ENCODE measurements at regions not wholly inside any gene's neighbourhood (a gene's known extent, or its start where the extent isn't known, plus 50 kb on each side); places are given as distances from the start of the nearest gene placed in this dataset.

DNA sequence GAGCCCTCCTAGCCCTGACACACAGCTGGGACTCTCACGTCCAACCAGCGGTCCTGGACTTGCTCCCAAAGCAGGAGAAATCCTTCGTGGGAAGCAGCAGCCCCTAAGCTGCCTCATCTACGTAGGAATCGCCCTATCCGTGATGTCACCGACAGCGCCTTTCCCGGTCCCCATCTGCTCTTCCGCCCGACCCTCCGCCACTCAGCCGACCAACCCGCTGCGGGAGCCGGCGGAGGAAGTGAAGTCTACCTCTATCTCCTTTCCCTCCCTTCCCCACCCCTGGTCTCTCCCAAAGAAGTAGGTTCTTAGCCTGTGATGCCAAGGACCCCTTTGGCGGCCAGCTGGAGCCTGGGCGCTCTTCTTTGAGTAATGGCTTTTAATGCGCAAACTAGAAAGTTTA, 272.1 kb downstream of the FAM72C start:
- Histone ChIP-seq H3K9me2 (replicated peaks; ENCODE audit: low read depth, low read length) (no peaks in the 10 kb centered on the region), H3K27me3 (ENCODE audit: insufficient read depth, low read length, poor library complexity, severe bottlenecking) (no peaks in the 10 kb centered on the region), H4K20me1 (ENCODE audit: insufficient read depth, low read length, poor library complexity, severe bottlenecking) (no peaks in the 10 kb centered on the region), H2AFZ (ENCODE audit: low read length) (no peak overlapping the region), H3K9me3 (ENCODE audit: insufficient read depth, low read depth, low read length) (peaks cover 2% of the 10 kb centered on the region; the same call in 1 of the 2 replicates), H3F3A (ENCODE audit: low read depth) (no peaks in the 10 kb centered on the region), H3K79me2 (ENCODE audit: insufficient read depth, low read length) (no peaks in the 10 kb centered on the region), H3K4me2 (ENCODE audit: low read depth, low read length, poor library complexity, severe bottlenecking) (no peak overlapping the region), H3K4me1 (ENCODE audit: insufficient read depth, low read length, poor library complexity, severe bottlenecking) (no peaks in the 10 kb centered on the region), H3K36me3 (ENCODE audit: insufficient read depth, low read length) (no peaks in the 10 kb centered on the region), H3K4me3 (ENCODE audit: low read length, poor library complexity, severe bottlenecking) (no peak overlapping the region), H3K9ac (ENCODE audit: low read depth, low read length, poor library complexity, severe bottlenecking) (no peak overlapping the region)
- TF ChIP-seq, protein P1, sequence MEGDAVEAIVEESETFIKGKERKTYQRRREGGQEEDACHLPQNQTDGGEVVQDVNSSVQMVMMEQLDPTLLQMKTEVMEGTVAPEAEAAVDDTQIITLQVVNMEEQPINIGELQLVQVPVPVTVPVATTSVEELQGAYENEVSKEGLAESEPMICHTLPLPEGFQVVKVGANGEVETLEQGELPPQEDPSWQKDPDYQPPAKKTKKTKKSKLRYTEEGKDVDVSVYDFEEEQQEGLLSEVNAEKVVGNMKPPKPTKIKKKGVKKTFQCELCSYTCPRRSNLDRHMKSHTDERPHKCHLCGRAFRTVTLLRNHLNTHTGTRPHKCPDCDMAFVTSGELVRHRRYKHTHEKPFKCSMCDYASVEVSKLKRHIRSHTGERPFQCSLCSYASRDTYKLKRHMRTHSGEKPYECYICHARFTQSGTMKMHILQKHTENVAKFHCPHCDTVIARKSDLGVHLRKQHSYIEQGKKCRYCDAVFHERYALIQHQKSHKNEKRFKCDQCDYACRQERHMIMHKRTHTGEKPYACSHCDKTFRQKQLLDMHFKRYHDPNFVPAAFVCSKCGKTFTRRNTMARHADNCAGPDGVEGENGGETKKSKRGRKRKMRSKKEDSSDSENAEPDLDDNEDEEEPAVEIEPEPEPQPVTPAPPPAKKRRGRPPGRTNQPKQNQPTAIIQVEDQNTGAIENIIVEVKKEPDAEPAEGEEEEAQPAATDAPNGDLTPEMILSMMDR (conservative IDR thresholded peaks at IDR 0.05; ENCODE audit: low read length): no peak
- no peak for TF ChIP-seq EZH2phosphoT487 (IDR thresholded peaks at IDR 0.05; ENCODE audit: borderline replicate concordance)

DNA sequence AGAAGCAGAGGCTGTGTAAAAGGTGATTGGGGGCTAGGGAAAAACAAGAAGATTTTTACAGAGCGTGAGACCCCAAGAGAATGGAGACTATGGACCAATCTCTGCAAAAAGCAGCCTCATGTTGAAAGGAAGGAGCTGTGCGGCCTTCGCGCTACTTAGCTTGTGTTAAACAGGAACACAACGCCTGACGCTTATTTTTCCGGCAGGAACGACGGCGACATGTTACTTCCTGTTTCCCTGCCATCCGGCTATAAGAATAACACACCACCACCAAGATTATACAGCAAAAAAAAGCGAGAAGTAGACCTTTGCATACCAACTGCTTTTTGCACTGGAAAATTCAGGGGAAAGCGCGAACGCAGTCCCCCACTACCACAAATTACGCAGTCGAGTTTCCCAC, 272.7 kb downstream of the FAM72C start:
- Histone ChIP-seq H3K27me3 (ENCODE audit: insufficient read depth, low read length, poor library complexity, severe bottlenecking) (no peaks in the 10 kb centered on the region), H3K4me3 (ENCODE audit: low read length, poor library complexity, severe bottlenecking) (no peak overlapping the region), H2AFZ (ENCODE audit: low read length) (no peak overlapping the region), H3K4me2 (ENCODE audit: low read depth, low read length, poor library complexity, severe bottlenecking) (no peak overlapping the region), H3F3A (ENCODE audit: low read depth) (no peaks in the 10 kb centered on the region), H3K36me3 (ENCODE audit: insufficient read depth, low read length) (no peaks in the 10 kb centered on the region), H4K20me1 (ENCODE audit: insufficient read depth, low read length, poor library complexity, severe bottlenecking) (no peaks in the 10 kb centered on the region), H3K4me1 (ENCODE audit: insufficient read depth, low read length, poor library complexity, severe bottlenecking) (no peaks in the 10 kb centered on the region), H3K9me2 (replicated peaks; ENCODE audit: low read depth, low read length) (no peaks in the 10 kb centered on the region), H3K9me3 (ENCODE audit: insufficient read depth, low read depth, low read length) (peaks cover 2% of the 10 kb centered on the region; the same call in 1 of the 2 replicates), H3K79me2 (ENCODE audit: insufficient read depth, low read length) (no peaks in the 10 kb centered on the region), H3K9ac (ENCODE audit: low read depth, low read length, poor library complexity, severe bottlenecking) (no peak overlapping the region)
- no peak for TF ChIP-seq EZH2phosphoT487 (IDR thresholded peaks at IDR 0.05; ENCODE audit: borderline replicate concordance)
- TF ChIP-seq, protein P1 (conservative IDR thresholded peaks at IDR 0.05; ENCODE audit: low read length): no peak

DNA sequence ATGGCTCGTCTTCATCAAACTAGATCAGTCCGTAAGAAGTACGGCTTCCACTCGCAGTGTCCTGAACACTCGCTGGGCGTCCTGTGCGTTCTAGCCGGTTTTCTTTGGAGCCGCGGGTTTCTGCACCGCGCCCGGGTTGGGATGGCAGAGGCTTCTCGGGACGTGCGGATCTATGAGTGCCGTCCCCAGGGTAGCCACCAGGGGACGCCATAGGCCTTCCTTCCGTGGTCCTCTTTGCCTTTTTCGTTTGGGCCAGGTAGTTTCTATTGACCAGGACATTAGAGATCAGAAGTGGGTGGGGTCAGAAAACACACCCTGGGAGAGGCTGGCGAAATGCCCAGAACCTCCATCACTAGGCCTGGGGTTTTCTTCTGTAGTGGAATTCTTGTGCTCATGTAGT, 273.8 kb downstream of the FAM72C start:
- Histone ChIP-seq H4K20me1 (ENCODE audit: insufficient read depth, low read length, poor library complexity, severe bottlenecking) (no peaks in the 10 kb centered on the region), H3K4me2 (ENCODE audit: low read depth, low read length, poor library complexity, severe bottlenecking) (no peak overlapping the region), H3K9me2 (replicated peaks; ENCODE audit: low read depth, low read length) (no peaks in the 10 kb centered on the region), H2AFZ (ENCODE audit: low read length) (no peak overlapping the region), H3K79me2 (ENCODE audit: insufficient read depth, low read length) (no peaks in the 10 kb centered on the region), H3K4me3 (ENCODE audit: low read length, poor library complexity, severe bottlenecking) (no peak overlapping the region), H3K9me3 (ENCODE audit: insufficient read depth, low read depth, low read length) (peaks cover 2% of the 10 kb centered on the region; the same call in 1 of the 2 replicates), H3K9ac (ENCODE audit: low read depth, low read length, poor library complexity, severe bottlenecking) (no peak overlapping the region), H3K4me1 (ENCODE audit: insufficient read depth, low read length, poor library complexity, severe bottlenecking) (no peaks in the 10 kb centered on the region), H3K27me3 (ENCODE audit: insufficient read depth, low read length, poor library complexity, severe bottlenecking) (no peaks in the 10 kb centered on the region), H3F3A (ENCODE audit: low read depth) (no peaks in the 10 kb centered on the region), H3K36me3 (ENCODE audit: insufficient read depth, low read length) (no peaks in the 10 kb centered on the region)
- TF ChIP-seq EZH2phosphoT487 (IDR thresholded peaks at IDR 0.05; ENCODE audit: borderline replicate concordance): no peak
- TF ChIP-seq, protein P1 (conservative IDR thresholded peaks at IDR 0.05; ENCODE audit: low read length): no peak; the same call in 1 of the 2 replicates

All from Loucy (cell line).